ENCODE measurements at regions not wholly inside any gene's neighbourhood (a gene's known extent, or its start where the extent isn't known, plus 50 kb on each side); places are given as distances from the start of the nearest gene placed in this dataset.

- POLR2A ChIA-PET: no interaction called here
- DNase-seq: no peak
- intact Hi-C loops (cut with micrococcal nuclease): no loop called here
- no peak for ATAC-seq
- TF ChIP-seq CTCF (IDR thresholded peaks at IDR 0.05): no peak
- CTCF ChIA-PET: no interaction called here
- Mint-ChIP-seq H3K36me3 (ENCODE audit: low read depth) (no peaks in the 10 kb centered on the region), H3K27ac (no peak overlapping the region), H3K9me3 (no peaks in the 10 kb centered on the region), H3K27me3 (no peaks in the 10 kb centered on the region), H3K4me3 (no peak overlapping the region), H3K4me1 (ENCODE audit: low read depth) (no peaks in the 10 kb centered on the region)
These were observed 303.4 kb downstream of the PIK3C3 start for GRCh38 chr18:42258301-42258965.

- DNase-seq: no peak
- Mint-ChIP-seq H3K4me3 (no peak overlapping the region), H3K27me3 (no peaks in the 10 kb centered on the region), H3K4me1 (ENCODE audit: low read depth) (no peaks in the 10 kb centered on the region), H3K27ac (no peak overlapping the region), H3K9me3 (peaks cover 1% of the 10 kb centered on the region), H3K36me3 (ENCODE audit: low read depth) (no peaks in the 10 kb centered on the region)
- intact Hi-C loops (cut with micrococcal nuclease): no loop called here
- POLR2A ChIA-PET: no interaction called here
- ATAC-seq: no peak
- TF ChIP-seq CTCF (IDR thresholded peaks at IDR 0.05): no peak
- CTCF ChIA-PET: no interaction called here
These were observed 306.7 kb downstream of the PIK3C3 start for GRCh38 chr18:42261731-42262130.

- no peaks in the 10 kb centered on the region for H3K4me1 Mint-ChIP-seq (ENCODE audit: low read depth)
- no peak for DNase-seq
- no peak for TF ChIP-seq CTCF (IDR thresholded peaks at IDR 0.05)
These were observed 309.5 kb downstream of the PIK3C3 start for GRCh38 chr18:42264497-42264896.

GRCh38 chr18:42268186-42268725, 313.2 kb downstream of the PIK3C3 start:
- Mint-ChIP-seq H3K27ac (no peak overlapping the region), H3K4me1 (ENCODE audit: low read depth) (no peaks in the 10 kb centered on the region), H3K4me3 (no peak overlapping the region), H3K27me3 (no peaks in the 10 kb centered on the region), H3K36me3 (ENCODE audit: low read depth) (no peaks in the 10 kb centered on the region), H3K9me3 (peaks cover 1% of the 10 kb centered on the region)
- ChIA-PET POLR2A (no interaction called here), CTCF (interaction anchor here (1.3 kb wide), 1 partner anchor 154 kb away, joined by 5 read pairs; no protein-coding TSS in a partner anchor)
- intact Hi-C loops (cut with micrococcal nuclease): no loop called here
- TF ChIP-seq CTCF (IDR thresholded peaks at IDR 0.05): no peak
- DNase-seq: no peak
- no peak for ATAC-seq

More at GRCh38 chr18:42264497-42264896, 309.5 kb downstream of the PIK3C3 start:
- POLR2A ChIA-PET: no interaction called here
- Mint-ChIP-seq H3K27ac (no peak overlapping the region), H3K9me3 (peaks cover 1% of the 10 kb centered on the region), H3K4me3 (no peak overlapping the region), H3K36me3 (ENCODE audit: low read depth) (no peaks in the 10 kb centered on the region), H3K27me3 (no peaks in the 10 kb centered on the region)
- intact Hi-C loops (cut with micrococcal nuclease): no loop called here
- CTCF ChIA-PET: no interaction called here
- no peak for ATAC-seq

- Mint-ChIP-seq H3K27me3 (no peaks in the 10 kb centered on the region), H3K4me1 (ENCODE audit: low read depth) (no peaks in the 10 kb centered on the region), H3K9me3 (peaks cover 1% of the 10 kb centered on the region), H3K27ac (no peak overlapping the region), H3K36me3 (ENCODE audit: low read depth) (no peaks in the 10 kb centered on the region), H3K4me3 (no peak overlapping the region)
- DNase-seq: no peak
- no peak for ATAC-seq
- intact Hi-C loops (cut with micrococcal nuclease): no loop called here
- TF ChIP-seq CTCF (IDR thresholded peaks at IDR 0.05): no peak
- ChIA-PET CTCF (no interaction called here), POLR2A (no interaction called here)
These were observed 313.8 kb downstream of the PIK3C3 start for GRCh38 chr18:42268798-42269197.

Data from activated CD8-positive, alpha-beta T cell treated with anti-CD3 and anti-CD28 coated beads for 36 hours (primary cell).